HEK293 (cell line): ENCODE measurements at regions not wholly inside any gene's neighbourhood (a gene's known extent, or its start where the extent isn't known, plus 50 kb on each side); places are given as distances from the start of the nearest gene placed in this dataset.

ENCODE experiments used
- CTCF ChIA-PET: fragments of 350-600 bp; formaldehyde crosslinking; extraction: SDS; loops from one replicate; lab custom pipeline; 2021; ENCODE audit warnings: antibody characterized with exemption; lab: Yijun Ruan, JAX
- POLR2A ChIA-PET: fragments of 300-600 bp; formaldehyde crosslinking; extraction: SDS; loops from one replicate; lab custom pipeline; 2020; ENCODE audit warnings: antibody characterized with exemption, inconsistent platforms; lab: Yijun Ruan, JAX
- H3K27ac ChIP-seq: fragments of 200-500 bp; sonication (Bioruptor generic); 2 replicates; pipeline ENCODE4 v1.5.1; 2014; ENCODE audit warnings: low read depth, low read length, control low read depth, inconsistent platforms; ENCODE audit errors: extremely low read depth
- H3K36me3 ChIP-seq, 2 experiments: fragments of 200-500 bp in 1 of 2; sonication (Bioruptor generic) in 1 of 2; 1 replicate in 1 of 2; 2 replicates in 1 of 2; pipeline ENCODE4 v1.5.1; 2014 to 2017; ENCODE audit warnings: inconsistent platforms in 2 of 2, low read length in 2 of 2; ENCODE audit not compliant: control insufficient read depth in 2 of 2, insufficient read depth in 1 of 2
- H3K4me1 ChIP-seq: fragments of 200-500 bp; sonication (Bioruptor generic); 2 replicates; pipeline ENCODE4 v1.5.1; 2014; ENCODE audit warnings: mild to moderate bottlenecking, low read length, inconsistent platforms; ENCODE audit not compliant: control insufficient read depth, insufficient read depth
- H3K4me3 ChIP-seq: 2 replicates; pipeline ENCODE4 v1.5.1; 2011; ENCODE audit warnings: low read depth, mild to moderate bottlenecking, control low read depth, low read length, moderate library complexity
- H3K9me3 ChIP-seq: fragments of 200-500 bp; sonication (Bioruptor generic); 2 replicates; pipeline ENCODE4 v1.5.1; 2014; ENCODE audit warnings: low read depth, low read length, inconsistent platforms; ENCODE audit not compliant: control insufficient read depth, insufficient read depth
- GLI4 ChIP-seq: fragments of 450-650 bp; formaldehyde crosslinking; IDR thresholded peaks from 2 replicates; pipeline ENCODE4 v1.5.1; 2016; ENCODE audit warnings: missing biosample characterization, missing genetic modification characterization
- GLIS1 ChIP-seq: fragments of 450-650 bp; formaldehyde crosslinking; IDR thresholded peaks from 2 replicates; pipeline ENCODE4 v1.5.1; 2016; ENCODE audit warnings: missing biosample characterization, missing genetic modification characterization
- IKZF3 ChIP-seq: fragments of 450-650 bp; IDR thresholded peaks from 2 replicates; pipeline ENCODE4 v1.5.0; 2018; ENCODE audit warnings: missing biosample characterization, mild to moderate bottlenecking, missing genetic modification characterization, moderate library complexity
- KLF9 ChIP-seq: fragments of 450-650 bp; formaldehyde crosslinking; IDR thresholded peaks from 2 replicates; pipeline ENCODE4 v1.5.1; 2016; ENCODE audit warnings: missing biosample characterization, missing genetic modification characterization, low read depth
- PRDM1 ChIP-seq: fragments of 450-650 bp; formaldehyde crosslinking; IDR thresholded peaks from 2 replicates; pipeline ENCODE4; 2016; ENCODE audit warnings: missing biosample characterization, missing genetic modification characterization
- SCRT1 ChIP-seq: fragments of 450-650 bp; formaldehyde crosslinking; IDR thresholded peaks from 2 replicates; pipeline ENCODE4 v1.5.1; 2016; ENCODE audit warnings: missing biosample characterization, missing genetic modification characterization, borderline replicate concordance
- SP3 ChIP-seq: fragments of 450-650 bp; formaldehyde crosslinking; IDR thresholded peaks from 2 replicates; pipeline ENCODE4 v1.5.1; 2016; ENCODE audit warnings: missing biosample characterization, missing genetic modification characterization
- YY2 ChIP-seq: fragments of 450-650 bp; formaldehyde crosslinking; IDR thresholded peaks from 2 replicates; pipeline ENCODE4 v1.5.1; 2016; ENCODE audit warnings: missing biosample characterization, missing genetic modification characterization
- ZBTB8A ChIP-seq: fragments of 450-650 bp; formaldehyde crosslinking; IDR thresholded peaks from 2 replicates; pipeline ENCODE4 v1.5.1; 2016; ENCODE audit warnings: missing biosample characterization, missing genetic modification characterization
- ZFP37 ChIP-seq: fragments of 450-650 bp; formaldehyde crosslinking; IDR thresholded peaks from 2 replicates; pipeline ENCODE4 v1.5.1; 2016; ENCODE audit warnings: missing biosample characterization, missing genetic modification characterization
- ZFP69B ChIP-seq: fragments of 450-650 bp; formaldehyde crosslinking; IDR thresholded peaks from 2 replicates; pipeline ENCODE4 v1.5.1; 2016; ENCODE audit warnings: missing biosample characterization, missing genetic modification characterization
- ZNF140 ChIP-seq: fragments of 450-650 bp; formaldehyde crosslinking; IDR thresholded peaks from 2 replicates; pipeline ENCODE4 v1.5.1; 2016; ENCODE audit warnings: missing biosample characterization, missing genetic modification characterization
- ZNF146 ChIP-seq: fragments of 450-650 bp; formaldehyde crosslinking; IDR thresholded peaks from 2 replicates; pipeline ENCODE4 v1.5.1; 2016; ENCODE audit warnings: missing biosample characterization, missing genetic modification characterization
- ZNF202 ChIP-seq: fragments of 450-650 bp; formaldehyde crosslinking; IDR thresholded peaks from 2 replicates; pipeline ENCODE4 v1.5.1; 2016; ENCODE audit warnings: missing biosample characterization, missing genetic modification characterization, borderline replicate concordance
- ZNF211 ChIP-seq: fragments of 450-650 bp; formaldehyde crosslinking; IDR thresholded peaks from 2 replicates; pipeline ENCODE4 v1.5.1; 2016; ENCODE audit warnings: low read depth, missing biosample characterization, missing genetic modification characterization
- ZNF302 ChIP-seq: fragments of 450-650 bp; formaldehyde crosslinking; IDR thresholded peaks from 2 replicates; pipeline ENCODE4 v1.5.1; 2016; ENCODE audit warnings: missing biosample characterization, missing genetic modification characterization, low read depth
- ZNF354C ChIP-seq: fragments of 450-650 bp; formaldehyde crosslinking; IDR thresholded peaks from 2 replicates; pipeline ENCODE4 v1.5.1; 2016; ENCODE audit warnings: missing biosample characterization, missing genetic modification characterization, low read depth, borderline replicate concordance
- ZNF391 ChIP-seq: fragments of 450-650 bp; formaldehyde crosslinking; IDR thresholded peaks from 2 replicates; pipeline ENCODE4 v1.5.1; 2016; ENCODE audit warnings: low read depth, missing biosample characterization, missing genetic modification characterization, borderline replicate concordance
- ZNF394 ChIP-seq: fragments of 450-650 bp; formaldehyde crosslinking; IDR thresholded peaks from 2 replicates; pipeline ENCODE4 v1.5.1; 2016; ENCODE audit warnings: missing biosample characterization, missing genetic modification characterization, mild to moderate bottlenecking, moderate library complexity, borderline replicate concordance
- ZNF423 ChIP-seq: fragments of 450-650 bp; formaldehyde crosslinking; IDR thresholded peaks from 2 replicates; pipeline ENCODE4 v1.5.1; 2016; ENCODE audit warnings: missing biosample characterization, missing genetic modification characterization
- ZNF521 ChIP-seq: fragments of 450-650 bp; formaldehyde crosslinking; IDR thresholded peaks from 2 replicates; pipeline ENCODE4 v1.5.1; 2017; ENCODE audit warnings: missing biosample characterization, mild to moderate bottlenecking, missing genetic modification characterization
- ZNF549 ChIP-seq: fragments of 450-650 bp; IDR thresholded peaks from 2 replicates; pipeline ENCODE4 v1.5.1; 2018; ENCODE audit warnings: missing biosample characterization, missing genetic modification characterization, mild to moderate bottlenecking, inconsistent platforms, moderate library complexity
- ZNF555 ChIP-seq: fragments of 450-650 bp; formaldehyde crosslinking; conservative IDR thresholded peaks from 2 replicates; pipeline ENCODE4 v1.5.1; 2017; ENCODE audit warnings: missing biosample characterization, mild to moderate bottlenecking, missing genetic modification characterization, inconsistent platforms
- ZNF623 ChIP-seq: fragments of 450-650 bp; formaldehyde crosslinking; IDR thresholded peaks from 2 replicates; pipeline ENCODE4 v1.5.1; 2016; ENCODE audit warnings: missing biosample characterization, missing genetic modification characterization
- ZNF660 ChIP-seq: fragments of 450-650 bp; IDR thresholded peaks from 2 replicates; pipeline ENCODE4 v1.5.1; 2018; ENCODE audit warnings: missing biosample characterization, mild to moderate bottlenecking, missing genetic modification characterization
- ZNF76 ChIP-seq: fragments of 450-650 bp; formaldehyde crosslinking; IDR thresholded peaks from 2 replicates; pipeline ENCODE4; 2016; ENCODE audit warnings: low read depth, missing biosample characterization, missing genetic modification characterization, borderline replicate concordance
- ZNF777 ChIP-seq: fragments of 450-650 bp; formaldehyde crosslinking; IDR thresholded peaks from 2 replicates; pipeline ENCODE4 v1.5.1; 2017; ENCODE audit warnings: missing biosample characterization, missing genetic modification characterization, borderline replicate concordance
- ZNF830 ChIP-seq: fragments of 450-650 bp; IDR thresholded peaks from 2 replicates; pipeline ENCODE4 v1.5.0; 2018; ENCODE audit warnings: missing biosample characterization, missing genetic modification characterization, low read depth, mild to moderate bottlenecking, moderate library complexity
- TF ChIP-seq, protein P1 (sequence below): fragments of 450-650 bp; formaldehyde crosslinking; IDR thresholded peaks from 2 replicates; pipeline ENCODE4 v1.5.1; 2016; ENCODE audit warnings: missing biosample characterization, missing genetic modification characterization
- TF ChIP-seq, protein P2 (sequence below): fragments of 450-650 bp; formaldehyde crosslinking; conservative IDR thresholded peaks from 2 replicates; pipeline ENCODE4 v1.5.1; 2016; ENCODE audit warnings: low read depth, missing biosample characterization, missing genetic modification characterization

DNA sequence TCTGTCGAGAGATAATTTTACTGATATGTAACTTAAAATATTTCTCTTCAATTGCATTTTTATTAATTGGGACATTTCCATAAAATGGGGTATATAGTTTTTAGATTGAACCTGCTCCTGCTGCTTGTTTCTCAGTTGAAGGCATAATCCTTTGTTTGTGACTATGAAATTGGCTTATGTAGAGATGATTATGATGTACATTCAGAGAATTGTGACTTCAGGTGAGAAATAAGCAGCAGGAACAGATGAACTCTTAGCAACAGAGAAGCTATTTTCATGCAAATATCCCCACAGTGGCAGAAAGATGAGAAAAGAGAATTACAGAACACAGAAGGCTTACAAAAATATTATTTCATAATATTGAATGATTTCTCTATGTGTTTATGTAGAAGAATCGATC lies 1499.5 kb upstream of the ADGRL3 start:
- H3K9me3 ChIP-seq: no peaks in the 10 kb centered on the region
- TF ChIP-seq GLIS1 (tag by site-specific recombination): no peak
- TF ChIP-seq ZNF354C (tag by site-specific recombination): no peak
- no peak for TF ChIP-seq ZNF555 (tag by site-specific recombination)
- TF ChIP-seq ZBTB8A (tag by site-specific recombination): no peak
- no peak for TF ChIP-seq PRDM1 (tag by site-specific recombination)
- TF ChIP-seq ZNF623 (tag by site-specific recombination): no peak
- no peak for TF ChIP-seq ZNF302 (tag by site-specific recombination)
- no peak for TF ChIP-seq ZNF777 (tag by site-specific recombination)
- TF ChIP-seq ZNF423 (tag by site-specific recombination): no peak
- no peak for TF ChIP-seq ZNF830 (tag by site-specific recombination)
- TF ChIP-seq ZNF521: no peak
- TF ChIP-seq ZNF660 (tag by site-specific recombination): no peak
- no peak for TF ChIP-seq YY2
- TF ChIP-seq SP3 (tag by site-specific recombination): no peak
- TF ChIP-seq GLI4 (tag by site-specific recombination): no peak
- POLR2A ChIA-PET: no interaction called here
- no peak overlapping the region for H3K27ac ChIP-seq
- H3K4me3 ChIP-seq: no peak overlapping the region
- no peaks in the 10 kb centered on the region for H3K4me1 ChIP-seq
- no peaks in the 10 kb centered on the region for H3K36me3 ChIP-seq
- CTCF ChIA-PET: no interaction called here

DNA sequence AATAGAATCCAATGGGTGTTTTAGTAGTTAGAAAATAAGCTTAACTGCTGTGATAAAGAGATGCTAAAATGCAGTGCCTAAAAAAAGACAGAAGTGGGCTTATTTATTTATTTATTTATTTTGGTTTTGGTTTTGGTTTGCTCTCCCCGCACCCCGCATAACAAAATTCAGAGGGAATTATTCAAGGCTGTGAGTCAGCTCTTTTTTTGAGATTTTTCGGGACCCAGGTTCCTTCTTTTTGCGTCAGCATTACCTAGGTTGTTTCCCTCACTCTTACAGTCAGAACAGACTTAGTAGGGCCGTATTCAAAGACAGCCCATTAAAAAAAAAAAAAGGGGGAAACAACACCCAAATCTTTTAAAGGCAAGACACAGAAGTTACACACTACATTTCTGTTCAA lies 1495.5 kb upstream of the ADGRL3 start:
- POLR2A ChIA-PET: interaction anchor here (0.7 kb wide), 1 partner anchor 609 kb away, joined by 4 read pairs; no protein-coding TSS in a partner anchor
- no peak overlapping the region for H3K27ac ChIP-seq
- no peak overlapping the region for H3K4me3 ChIP-seq
- H3K9me3 ChIP-seq: no peaks in the 10 kb centered on the region
- no peaks in the 10 kb centered on the region for H3K4me1 ChIP-seq
- TF ChIP-seq ZFP37 (tag by site-specific recombination) (no peak), ZFP69B (tag by site-specific recombination) (no peak), KLF9 (tag by site-specific recombination) (no peak), ZNF146 (tag by site-specific recombination) (no peak), ZNF394 (no peak), ZNF211 (no peak), ZNF391 (tag by site-specific recombination) (no peak), YY2 (no peak), ZNF76 (tag by site-specific recombination) (no peak), ZNF549 (tag by site-specific recombination) (no peak), ZNF202 (tag by site-specific recombination) (no peak), ZNF140 (no peak), SCRT1 (no peak), IKZF3 (tag by site-specific recombination) (no peak)
- TF ChIP-seq, protein P1, sequence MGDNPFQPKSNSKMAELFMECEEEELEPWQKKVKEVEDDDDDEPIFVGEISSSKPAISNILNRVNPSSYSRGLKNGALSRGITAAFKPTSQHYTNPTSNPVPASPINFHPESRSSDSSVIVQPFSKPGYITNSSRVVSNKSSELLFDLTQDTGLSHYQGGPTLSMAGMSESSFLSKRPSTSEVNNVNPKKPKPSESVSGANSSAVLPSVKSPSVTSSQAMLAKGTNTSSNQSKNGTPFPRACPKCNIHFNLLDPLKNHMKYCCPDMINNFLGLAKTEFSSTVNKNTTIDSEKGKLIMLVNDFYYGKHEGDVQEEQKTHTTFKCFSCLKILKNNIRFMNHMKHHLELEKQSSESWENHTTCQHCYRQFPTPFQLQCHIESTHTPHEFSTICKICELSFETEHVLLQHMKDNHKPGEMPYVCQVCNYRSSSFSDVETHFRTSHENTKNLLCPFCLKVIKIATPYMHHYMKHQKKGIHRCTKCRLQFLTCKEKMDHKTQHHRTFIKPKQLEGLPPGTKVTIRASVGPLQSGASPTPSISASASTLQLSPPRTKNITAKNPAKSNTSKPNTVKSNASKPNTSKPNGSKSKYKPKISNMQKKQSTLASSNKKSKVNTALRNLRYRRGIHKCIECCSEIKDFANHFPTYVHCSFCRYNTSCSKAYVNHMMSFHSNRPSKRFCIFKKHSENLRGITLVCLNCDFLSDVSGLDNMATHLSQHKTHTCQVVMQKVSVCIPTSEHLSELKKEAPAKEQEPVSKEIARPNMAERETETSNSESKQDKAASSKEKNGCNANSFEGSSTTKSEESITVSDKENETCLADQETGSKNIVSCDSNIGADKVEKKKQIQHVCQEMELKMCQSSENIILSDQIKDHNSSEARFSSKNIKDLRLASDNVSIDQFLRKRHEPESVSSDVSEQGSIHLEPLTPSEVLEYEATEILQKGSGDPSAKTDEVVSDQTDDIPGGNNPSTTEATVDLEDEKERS (tag by site-specific recombination): no peak
- TF ChIP-seq, protein P2, sequence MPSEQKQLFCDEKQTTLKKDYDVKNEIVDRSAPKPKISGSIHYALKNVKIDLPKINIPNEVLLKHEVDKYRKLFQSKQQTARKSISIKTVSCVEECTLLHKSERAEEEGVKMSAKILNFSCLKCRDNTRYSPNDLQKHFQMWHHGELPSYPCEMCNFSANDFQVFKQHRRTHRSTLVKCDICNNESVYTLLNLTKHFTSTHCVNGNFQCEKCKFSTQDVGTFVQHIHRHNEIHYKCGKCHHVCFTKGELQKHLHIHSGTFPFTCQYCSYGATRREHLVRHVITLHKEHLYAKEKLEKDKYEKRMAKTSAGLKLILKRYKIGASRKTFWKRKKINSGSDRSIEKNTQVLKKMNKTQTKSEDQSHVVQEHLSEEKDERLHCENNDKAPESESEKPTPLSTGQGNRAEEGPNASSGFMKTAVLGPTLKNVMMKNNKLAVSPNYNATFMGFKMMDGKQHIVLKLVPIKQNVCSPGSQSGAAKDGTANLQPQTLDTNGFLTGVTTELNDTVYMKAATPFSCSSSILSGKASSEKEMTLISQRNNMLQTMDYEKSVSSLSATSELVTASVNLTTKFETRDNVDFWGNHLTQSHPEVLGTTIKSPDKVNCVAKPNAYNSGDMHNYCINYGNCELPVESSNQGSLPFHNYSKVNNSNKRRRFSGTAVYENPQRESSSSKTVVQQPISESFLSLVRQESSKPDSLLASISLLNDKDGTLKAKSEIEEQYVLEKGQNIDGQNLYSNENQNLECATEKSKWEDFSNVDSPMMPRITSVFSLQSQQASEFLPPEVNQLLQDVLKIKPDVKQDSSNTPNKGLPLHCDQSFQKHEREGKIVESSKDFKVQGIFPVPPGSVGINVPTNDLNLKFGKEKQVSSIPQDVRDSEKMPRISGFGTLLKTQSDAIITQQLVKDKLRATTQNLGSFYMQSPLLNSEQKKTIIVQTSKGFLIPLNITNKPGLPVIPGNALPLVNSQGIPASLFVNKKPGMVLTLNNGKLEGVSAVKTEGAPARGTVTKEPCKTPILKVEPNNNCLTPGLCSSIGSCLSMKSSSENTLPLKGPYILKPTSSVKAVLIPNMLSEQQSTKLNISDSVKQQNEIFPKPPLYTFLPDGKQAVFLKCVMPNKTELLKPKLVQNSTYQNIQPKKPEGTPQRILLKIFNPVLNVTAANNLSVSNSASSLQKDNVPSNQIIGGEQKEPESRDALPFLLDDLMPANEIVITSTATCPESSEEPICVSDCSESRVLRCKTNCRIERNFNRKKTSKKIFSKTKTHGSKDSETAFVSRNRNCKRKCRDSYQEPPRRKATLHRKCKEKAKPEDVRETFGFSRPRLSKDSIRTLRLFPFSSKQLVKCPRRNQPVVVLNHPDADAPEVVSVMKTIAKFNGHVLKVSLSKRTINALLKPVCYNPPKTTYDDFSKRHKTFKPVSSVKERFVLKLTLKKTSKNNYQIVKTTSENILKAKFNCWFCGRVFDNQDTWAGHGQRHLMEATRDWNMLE (tag by site-specific recombination): no peak
- H3K36me3 ChIP-seq: no peaks in the 10 kb centered on the region
- CTCF ChIA-PET: no interaction called here
